Ovary (tissue), 7 donors: ENCODE measurements at regions not wholly inside any gene's neighbourhood (a gene's known extent, or its start where the extent isn't known, plus 50 kb on each side); places are given as distances from the start of the nearest gene placed in this dataset.

Experiments
- DNase-seq, 5 donors: peaks; one replicate each; pipeline ENCODE4 v3.0.0-alpha.2; 2019 to 2020
- H3K27ac ChIP-seq, 2 donors: fragments of 200-600 bp; one replicate each; pipeline versions ENCODE4 v1.5.1 to v1.8.0; 2019 to 2022
- H3K27me3 ChIP-seq: fragments of 200-600 bp; one replicate; pipeline ENCODE4 v1.8.0; 2022
- H3K36me3 ChIP-seq: fragments of 200-600 bp; sonication (generic); one replicate; pipeline ENCODE4 v1.5.1; 2019
- H3K4me1 ChIP-seq: one replicate; pipeline ENCODE4 v1.8.1; 2013; ENCODE audit warnings: mild to moderate bottlenecking, moderate library complexity; ENCODE audit not compliant: insufficient read depth
- H3K4me3 ChIP-seq: fragments of 200-600 bp; sonication (generic); one replicate; pipeline ENCODE4 v1.5.1; 2017
- H3K9me3 ChIP-seq, 2 donors: fragments of 200-600 bp in 1 of 2; sonication (generic) in 1 of 2; one replicate each; pipeline versions ENCODE4 v1.5.1 to v1.8.1; 2013 to 2019; ENCODE audit warnings: mild to moderate bottlenecking in 1 of 2, moderate library complexity in 1 of 2
- EP300 ChIP-seq: sonication (generic); formaldehyde crosslinking; IDR thresholded peaks from one replicate; pipeline ENCODE4 v1.6.1; 2017; ENCODE audit warnings: antibody characterized with exemption
- POLR2A ChIP-seq: fragments of 450-650 bp; IDR thresholded peaks from one replicate; pipeline ENCODE4 v1.6.1; 2017; ENCODE audit warnings: antibody characterized with exemption, mild to moderate bottlenecking, moderate library complexity
- WGBS, 3 donors: extraction: QIAGEN DNeasy Blood & Tissue Kit in 1 of 3; methylation state at CpG; one replicate each; pipeline versions ENCODE4 v1.1.5 to v1.1.7; 2013 to 2017; 5-methylcytosine and 5-hydroxymethylcytosine counted together
- intact Hi-C, 4 donors: fragments of 100-400 bp; cut with DNase I; formaldehyde crosslinking; loops; one replicate each; pipeline versions ENCODE4 v1.11.0 to v1.15.1; 2022 to 2023
- TF ChIP-seq, protein P1 (sequence below), 3 donors: fragments of 450-650 bp in 2 of 3; fragments of 200-600 bp in 1 of 3; IDR thresholded peaks; one replicate each; pipeline versions ENCODE4 v1.5.1 to v1.8.0; 2016 to 2022; ENCODE audit warnings: antibody characterized with exemption in 3 of 3, mild to moderate bottlenecking in 1 of 3
- donor health status: DM: no; HTN: no; CAD: no; lungs with moderate emphysema.
- donor health status: DM: no; HTN: no; CAD: no.
- donor health status: Bipolar disorder and iron deficiency.
- donor health status: DM: no; HTN: no; CAD: no.
- donor health status: DM: yes; HTN: yes; CAD: no.

- Histone ChIP-seq H3K9me3 (no peaks in the 10 kb centered on the region), H3K36me3 (no peaks in the 10 kb centered on the region), H3K4me1 (peaks cover 8% of the 10 kb centered on the region), H3K4me3 (no peak overlapping the region), H3K27ac (no peak overlapping the region), H3K27me3 (no peaks in the 10 kb centered on the region)
- DNase-seq = no peak
- intact Hi-C loops = loop anchor here in 2 of 4 donors (5.0 kb wide), 2 partner anchors 846 to 851 kb away; no protein-coding TSS in a partner anchor
- WGBS, 3 donors = 84 to 87% (median 85%) methylated on average over 12 of the region's 12 CpGs
- no peak for TF ChIP-seq EP300
- TF ChIP-seq POLR2A = no peak
- TF ChIP-seq, protein P1, sequence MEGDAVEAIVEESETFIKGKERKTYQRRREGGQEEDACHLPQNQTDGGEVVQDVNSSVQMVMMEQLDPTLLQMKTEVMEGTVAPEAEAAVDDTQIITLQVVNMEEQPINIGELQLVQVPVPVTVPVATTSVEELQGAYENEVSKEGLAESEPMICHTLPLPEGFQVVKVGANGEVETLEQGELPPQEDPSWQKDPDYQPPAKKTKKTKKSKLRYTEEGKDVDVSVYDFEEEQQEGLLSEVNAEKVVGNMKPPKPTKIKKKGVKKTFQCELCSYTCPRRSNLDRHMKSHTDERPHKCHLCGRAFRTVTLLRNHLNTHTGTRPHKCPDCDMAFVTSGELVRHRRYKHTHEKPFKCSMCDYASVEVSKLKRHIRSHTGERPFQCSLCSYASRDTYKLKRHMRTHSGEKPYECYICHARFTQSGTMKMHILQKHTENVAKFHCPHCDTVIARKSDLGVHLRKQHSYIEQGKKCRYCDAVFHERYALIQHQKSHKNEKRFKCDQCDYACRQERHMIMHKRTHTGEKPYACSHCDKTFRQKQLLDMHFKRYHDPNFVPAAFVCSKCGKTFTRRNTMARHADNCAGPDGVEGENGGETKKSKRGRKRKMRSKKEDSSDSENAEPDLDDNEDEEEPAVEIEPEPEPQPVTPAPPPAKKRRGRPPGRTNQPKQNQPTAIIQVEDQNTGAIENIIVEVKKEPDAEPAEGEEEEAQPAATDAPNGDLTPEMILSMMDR (IDR thresholded peaks at IDR 0.05) = no peak
These were observed 141.7 kb downstream of the NDUFA10 start for GRCh38 chr2:239883326-239884050.

- H3K4me1 ChIP-seq = peaks cover 8% of the 10 kb centered on the region
- H3K27me3 ChIP-seq = no peaks in the 10 kb centered on the region
- no peaks in the 10 kb centered on the region for H3K36me3 ChIP-seq
- DNase-seq = peak in 1 of 5 donors; percentile 29
- no peak overlapping the region for H3K4me3 ChIP-seq
- no peaks in the 10 kb centered on the region for H3K9me3 ChIP-seq
- 77 to 91% (median 90%) methylated on average over 4 of the region's 4 CpGs for WGBS, 3 donors
- no peak overlapping the region for H3K27ac ChIP-seq
- intact Hi-C loops = loop anchor here in 2 of 4 donors (5.0 kb wide), 2 partner anchors 845 to 850 kb away; no protein-coding TSS in a partner anchor
- TF ChIP-seq POLR2A = no peak
- TF ChIP-seq, protein P1 (IDR thresholded peaks at IDR 0.05) = no peak
- no peak for TF ChIP-seq EP300
These were observed 142.4 kb downstream of the NDUFA10 start for GRCh38 chr2:239882781-239883180.

- peak; percentile 42 to 64 (median 53) for DNase-seq
- Histone ChIP-seq H3K27ac (peak overlapping the region in 1 of 2 donors; percentile 40), H3K27me3 (no peaks in the 10 kb centered on the region), H3K36me3 (no peaks in the 10 kb centered on the region), H3K9me3 (no peaks in the 10 kb centered on the region), H3K4me1 (peaks cover 8% of the 10 kb centered on the region), H3K4me3 (no peak overlapping the region)
- no peak for TF ChIP-seq EP300
- TF ChIP-seq, protein P1 (IDR thresholded peaks at IDR 0.05) = peak; percentile 30 to 56 (median 42)
- intact Hi-C loops = loop anchor here in 2 of 4 donors (5.0 kb wide), 2 partner anchors 845 to 850 kb away; no protein-coding TSS in a partner anchor
- WGBS, 3 donors = 21 to 30% (median 24%) methylated on average over 5 of the region's 5 CpGs
These were observed 142.8 kb downstream of the NDUFA10 start for GRCh38 chr2:239882331-239882732.

- Histone ChIP-seq H3K27ac (peak overlapping the region in 1 of 2 donors; percentile 40), H3K36me3 (no peaks in the 10 kb centered on the region), H3K4me1 (peaks cover 8% of the 10 kb centered on the region), H3K27me3 (no peaks in the 10 kb centered on the region), H3K9me3 (no peaks in the 10 kb centered on the region), H3K4me3 (no peak overlapping the region)
- WGBS, 3 donors = 19 to 40% (median 21%) methylated on average over 17 of the region's 17 CpGs
- peak in 3 of 5 donors; percentile 25 to 51 (median 35) for DNase-seq
- intact Hi-C loops = loop anchor here in 2 of 4 donors (5.0 kb wide), 2 partner anchors 844 to 849 kb away; no protein-coding TSS in a partner anchor
- no peak for TF ChIP-seq EP300
- no peak for TF ChIP-seq POLR2A
- TF ChIP-seq, protein P1 (IDR thresholded peaks at IDR 0.05) = no peak
These were observed 143.4 kb downstream of the NDUFA10 start for GRCh38 chr2:239881561-239882320.
